GM21723 (cell line): ENCODE measurements at regions not wholly inside any gene's neighbourhood (a gene's known extent, or its start where the extent isn't known, plus 50 kb on each side); places are given as distances from the start of the nearest gene placed in this dataset.
"Not testable (repeated sequence)": the region's sequence is repeated elsewhere in the genome, so short reads cannot be mapped to it uniquely, and the experiment has no call there.

ENCODE experiments used
- ATAC-seq: cut with Tn5 transposase; IDR thresholded peaks from one replicate; pipeline ENCODE4 v1.9.1; 2021; ENCODE audit warnings: mild to moderate bottlenecking, moderate library complexity; ENCODE audit not compliant: unreplicated experiment

GRCh38 chr15:45804028-45804427 is 169.2 kb downstream of the SQOR start:
- no peak for ATAC-seq

GRCh38 chr15:45810201-45810600 is 175.4 kb downstream of the SQOR start:
- ATAC-seq = no peak

GRCh38 chr15:45812200-45812599 is 177.4 kb downstream of the SQOR start:
- no peak for ATAC-seq

- not testable (repeated sequence) for ATAC-seq
These were observed 182.7 kb downstream of the SQOR start for GRCh38 chr15:45817578-45817977.

- ATAC-seq = no peak
These were observed 186.6 kb downstream of the SQOR start for GRCh38 chr15:45821390-45821789.

- not testable (repeated sequence) for ATAC-seq
These were observed 188.1 kb downstream of the SQOR start for GRCh38 chr15:45822968-45823367.

GRCh38 chr15:45827275-45827674 is 192.4 kb downstream of the SQOR start:
- no peak for ATAC-seq

- ATAC-seq = no peak
These were observed 192.9 kb downstream of the SQOR start for GRCh38 chr15:45827766-45828165.

- no peak for ATAC-seq
These were observed 194.7 kb downstream of the SQOR start for GRCh38 chr15:45829336-45830153.

GRCh38 chr15:45831787-45832186 is 197.0 kb downstream of the SQOR start:
- no peak for ATAC-seq

- ATAC-seq = no peak
These were observed 199.8 kb downstream of the SQOR start for GRCh38 chr15:45834622-45835021.

- ATAC-seq = no peak
These were observed 207.3 kb downstream of the SQOR start for GRCh38 chr15:45842151-45842550.

- no peak for ATAC-seq
These were observed 212.8 kb downstream of the SQOR start for GRCh38 chr15:45847645-45848044.

GRCh38 chr15:45849136-45849535 is 214.3 kb downstream of the SQOR start:
- no peak for ATAC-seq

GRCh38 chr15:45854455-45855202 is 219.8 kb downstream of the SQOR start:
- ATAC-seq = no peak

GRCh38 chr15:45855210-45855906 is 220.5 kb downstream of the SQOR start:
- ATAC-seq = no peak

GRCh38 chr15:45855907-45856579 is 221.2 kb downstream of the SQOR start:
- no peak for ATAC-seq

GRCh38 chr15:45857291-45857690 is 222.5 kb downstream of the SQOR start:
- no peak for ATAC-seq

GRCh38 chr15:45858491-45858890 is 223.7 kb downstream of the SQOR start:
- no peak for ATAC-seq

GRCh38 chr15:45862034-45862433 is 227.2 kb downstream of the SQOR start:
- no peak for ATAC-seq
